HL-60 (cell line): ENCODE measurements at regions not wholly inside any gene's neighbourhood (a gene's known extent, or its start where the extent isn't known, plus 50 kb on each side); places are given as distances from the start of the nearest gene placed in this dataset.

Experiments
- DNase-seq, 2 experiments: peaks; one replicate each; pipeline ENCODE4 v3.0.0-alpha.2; 2010 to 2020; ENCODE audit warnings: low read depth in 1 of 2, low spot score in 1 of 2
- H3K27ac ChIP-seq: fragments of 250-450 bp; sonication (Bioruptor Pico); replicated peaks from 2 replicates; pipeline ENCODE4 v1.5.1; 2020; ENCODE audit warnings: mild to moderate bottlenecking, moderate library complexity
- H3K27me3 ChIP-seq: fragments of 250-450 bp; sonication (Bioruptor Pico); 2 replicates; pipeline ENCODE4 v1.5.1; 2021; ENCODE audit warnings: mild to moderate bottlenecking, moderate library complexity; ENCODE audit not compliant: insufficient read depth, poor library complexity, severe bottlenecking
- H3K4me3 ChIP-seq: replicated peaks from 2 replicates; pipeline ENCODE4 v1.5.1; 2011; ENCODE audit warnings: mild to moderate bottlenecking, control low read depth, low read length; ENCODE audit not compliant: insufficient read depth
- CTCF ChIP-seq: IDR thresholded peaks from one replicate; pipeline ENCODE4 v1.5.1; 2011; ENCODE audit warnings: low read length, control low read depth, inconsistent platforms; ENCODE audit not compliant: insufficient read depth
- GABPA ChIP-seq: IDR thresholded peaks from 2 replicates; pipeline ENCODE4 v1.6.1; 2012; ENCODE audit warnings: low read depth
- POLR2AphosphoS5 ChIP-seq: IDR thresholded peaks from 2 replicates; pipeline ENCODE4 v1.6.1; 2012; ENCODE audit warnings: low read depth
- SPI1 ChIP-seq: IDR thresholded peaks from 2 replicates; pipeline ENCODE4 v1.6.1; 2012; ENCODE audit warnings: low read depth, mild to moderate bottlenecking, borderline replicate concordance
- TF ChIP-seq, protein P1 (sequence below): IDR thresholded peaks from 2 replicates; pipeline ENCODE4 v1.6.1; 2012; ENCODE audit warnings: low read depth; ENCODE audit not compliant: insufficient replicate concordance

- Histone ChIP-seq H3K27ac (no peak overlapping the region), H3K27me3 (no peaks in the 10 kb centered on the region), H3K4me3 (no peak overlapping the region)
- DNase-seq = no peak
- TF ChIP-seq POLR2AphosphoS5 (no peak), GABPA (no peak), CTCF (no peak), SPI1 (no peak)
- TF ChIP-seq, protein P1, sequence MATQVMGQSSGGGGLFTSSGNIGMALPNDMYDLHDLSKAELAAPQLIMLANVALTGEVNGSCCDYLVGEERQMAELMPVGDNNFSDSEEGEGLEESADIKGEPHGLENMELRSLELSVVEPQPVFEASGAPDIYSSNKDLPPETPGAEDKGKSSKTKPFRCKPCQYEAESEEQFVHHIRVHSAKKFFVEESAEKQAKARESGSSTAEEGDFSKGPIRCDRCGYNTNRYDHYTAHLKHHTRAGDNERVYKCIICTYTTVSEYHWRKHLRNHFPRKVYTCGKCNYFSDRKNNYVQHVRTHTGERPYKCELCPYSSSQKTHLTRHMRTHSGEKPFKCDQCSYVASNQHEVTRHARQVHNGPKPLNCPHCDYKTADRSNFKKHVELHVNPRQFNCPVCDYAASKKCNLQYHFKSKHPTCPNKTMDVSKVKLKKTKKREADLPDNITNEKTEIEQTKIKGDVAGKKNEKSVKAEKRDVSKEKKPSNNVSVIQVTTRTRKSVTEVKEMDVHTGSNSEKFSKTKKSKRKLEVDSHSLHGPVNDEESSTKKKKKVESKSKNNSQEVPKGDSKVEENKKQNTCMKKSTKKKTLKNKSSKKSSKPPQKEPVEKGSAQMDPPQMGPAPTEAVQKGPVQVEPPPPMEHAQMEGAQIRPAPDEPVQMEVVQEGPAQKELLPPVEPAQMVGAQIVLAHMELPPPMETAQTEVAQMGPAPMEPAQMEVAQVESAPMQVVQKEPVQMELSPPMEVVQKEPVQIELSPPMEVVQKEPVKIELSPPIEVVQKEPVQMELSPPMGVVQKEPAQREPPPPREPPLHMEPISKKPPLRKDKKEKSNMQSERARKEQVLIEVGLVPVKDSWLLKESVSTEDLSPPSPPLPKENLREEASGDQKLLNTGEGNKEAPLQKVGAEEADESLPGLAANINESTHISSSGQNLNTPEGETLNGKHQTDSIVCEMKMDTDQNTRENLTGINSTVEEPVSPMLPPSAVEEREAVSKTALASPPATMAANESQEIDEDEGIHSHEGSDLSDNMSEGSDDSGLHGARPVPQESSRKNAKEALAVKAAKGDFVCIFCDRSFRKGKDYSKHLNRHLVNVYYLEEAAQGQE = no peak
These were observed 119.9 kb upstream of the MAFB start for GRCh38 chr20:40808936-40809335.

GRCh38 chr20:40809361-40809760 lies 120.3 kb upstream of the MAFB start:
- Histone ChIP-seq H3K4me3 (no peak overlapping the region), H3K27me3 (no peaks in the 10 kb centered on the region), H3K27ac (no peak overlapping the region)
- no peak for DNase-seq
- no peak for TF ChIP-seq CTCF
- TF ChIP-seq, protein P1 = no peak
- no peak for TF ChIP-seq GABPA
- no peak for TF ChIP-seq POLR2AphosphoS5
- TF ChIP-seq SPI1 = no peak

- Histone ChIP-seq H3K4me3 (no peak overlapping the region), H3K27me3 (no peaks in the 10 kb centered on the region), H3K27ac (no peak overlapping the region)
- TF ChIP-seq, protein P1 = no peak
- TF ChIP-seq SPI1 = no peak
- no peak for TF ChIP-seq CTCF
- TF ChIP-seq GABPA = no peak
- TF ChIP-seq POLR2AphosphoS5 = no peak
- DNase-seq = no peak
These were observed 121.4 kb upstream of the MAFB start for GRCh38 chr20:40810332-40811000.
